ENCODE measurements at regions not wholly inside any gene's neighbourhood (a gene's known extent, or its start where the extent isn't known, plus 50 kb on each side); places are given as distances from the start of the nearest gene placed in this dataset.

- TF ChIP-seq EZH2phosphoT487 (IDR thresholded peaks at IDR 0.05; ENCODE audit: borderline replicate concordance, low read depth, low read length), result no peak
- TF ChIP-seq, protein P1, sequence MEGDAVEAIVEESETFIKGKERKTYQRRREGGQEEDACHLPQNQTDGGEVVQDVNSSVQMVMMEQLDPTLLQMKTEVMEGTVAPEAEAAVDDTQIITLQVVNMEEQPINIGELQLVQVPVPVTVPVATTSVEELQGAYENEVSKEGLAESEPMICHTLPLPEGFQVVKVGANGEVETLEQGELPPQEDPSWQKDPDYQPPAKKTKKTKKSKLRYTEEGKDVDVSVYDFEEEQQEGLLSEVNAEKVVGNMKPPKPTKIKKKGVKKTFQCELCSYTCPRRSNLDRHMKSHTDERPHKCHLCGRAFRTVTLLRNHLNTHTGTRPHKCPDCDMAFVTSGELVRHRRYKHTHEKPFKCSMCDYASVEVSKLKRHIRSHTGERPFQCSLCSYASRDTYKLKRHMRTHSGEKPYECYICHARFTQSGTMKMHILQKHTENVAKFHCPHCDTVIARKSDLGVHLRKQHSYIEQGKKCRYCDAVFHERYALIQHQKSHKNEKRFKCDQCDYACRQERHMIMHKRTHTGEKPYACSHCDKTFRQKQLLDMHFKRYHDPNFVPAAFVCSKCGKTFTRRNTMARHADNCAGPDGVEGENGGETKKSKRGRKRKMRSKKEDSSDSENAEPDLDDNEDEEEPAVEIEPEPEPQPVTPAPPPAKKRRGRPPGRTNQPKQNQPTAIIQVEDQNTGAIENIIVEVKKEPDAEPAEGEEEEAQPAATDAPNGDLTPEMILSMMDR (conservative IDR thresholded peaks at IDR 0.05; ENCODE audit: low read length), result no peak
Observed at GRCh38 chr18:79604913-79605880, 74.4 kb upstream of the CTDP1 start.

Data from OCI-LY7 (cell line).